Prostate gland (tissue), 2 donors: ENCODE measurements at regions not wholly inside any gene's neighbourhood (a gene's known extent, or its start where the extent isn't known, plus 50 kb on each side); places are given as distances from the start of the nearest gene placed in this dataset.

Experiments used
- POLR2A ChIP-seq: fragments of 450-650 bp; IDR thresholded peaks from one replicate; pipeline ENCODE4 v1.6.1; 2016; ENCODE audit warnings: antibody characterized with exemption, mild to moderate bottlenecking
- TF ChIP-seq, protein P1 (sequence below), 4 experiments: fragments of 200-600 bp in 2 of 4; fragments of 450-650 bp in 2 of 4; sonication (generic) in 2 of 4; IDR thresholded peaks; 1 replicate in 3 of 4; 2 replicates in 1 of 4; pipeline ENCODE4 v1.5.1; 2016 to 2019; ENCODE audit warnings: antibody characterized with exemption in 4 of 4, mild to moderate bottlenecking in 2 of 4, moderate library complexity in 2 of 4

DNA sequence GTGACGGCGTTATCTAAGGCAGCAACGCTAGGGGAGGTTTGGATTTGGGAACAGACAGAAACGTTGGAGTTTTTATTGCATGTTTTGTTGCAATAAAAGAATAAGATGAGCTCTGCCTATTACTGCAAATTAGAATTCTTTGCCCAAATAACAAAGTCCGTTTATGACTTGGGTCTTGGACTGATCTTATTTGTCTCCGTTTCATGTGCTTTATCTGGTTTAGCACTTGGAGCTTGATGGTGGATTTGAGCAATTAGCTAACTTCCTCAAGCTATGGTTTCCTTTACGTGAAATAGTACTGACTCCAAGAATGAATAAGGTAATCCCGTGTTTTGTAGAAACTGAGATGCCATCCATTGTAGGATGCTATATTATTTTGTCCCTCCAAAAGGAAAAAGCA is 233.0 kb upstream of the IRX5 start:
- TF ChIP-seq, protein P1, sequence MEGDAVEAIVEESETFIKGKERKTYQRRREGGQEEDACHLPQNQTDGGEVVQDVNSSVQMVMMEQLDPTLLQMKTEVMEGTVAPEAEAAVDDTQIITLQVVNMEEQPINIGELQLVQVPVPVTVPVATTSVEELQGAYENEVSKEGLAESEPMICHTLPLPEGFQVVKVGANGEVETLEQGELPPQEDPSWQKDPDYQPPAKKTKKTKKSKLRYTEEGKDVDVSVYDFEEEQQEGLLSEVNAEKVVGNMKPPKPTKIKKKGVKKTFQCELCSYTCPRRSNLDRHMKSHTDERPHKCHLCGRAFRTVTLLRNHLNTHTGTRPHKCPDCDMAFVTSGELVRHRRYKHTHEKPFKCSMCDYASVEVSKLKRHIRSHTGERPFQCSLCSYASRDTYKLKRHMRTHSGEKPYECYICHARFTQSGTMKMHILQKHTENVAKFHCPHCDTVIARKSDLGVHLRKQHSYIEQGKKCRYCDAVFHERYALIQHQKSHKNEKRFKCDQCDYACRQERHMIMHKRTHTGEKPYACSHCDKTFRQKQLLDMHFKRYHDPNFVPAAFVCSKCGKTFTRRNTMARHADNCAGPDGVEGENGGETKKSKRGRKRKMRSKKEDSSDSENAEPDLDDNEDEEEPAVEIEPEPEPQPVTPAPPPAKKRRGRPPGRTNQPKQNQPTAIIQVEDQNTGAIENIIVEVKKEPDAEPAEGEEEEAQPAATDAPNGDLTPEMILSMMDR (IDR thresholded peaks at IDR 0.05), result no peak
- no peak for TF ChIP-seq POLR2A
